ENCODE measurements at regions not wholly inside any gene's neighbourhood (a gene's known extent, or its start where the extent isn't known, plus 50 kb on each side); places are given as distances from the start of the nearest gene placed in this dataset.

- Histone ChIP-seq H3K9me3 (ENCODE audit: severe bottlenecking) (no peaks in the 10 kb centered on the region), H3K4me1 (ENCODE audit: insufficient read depth, poor library complexity, severe bottlenecking) (no peaks in the 10 kb centered on the region), H3K4me3 (ENCODE audit: severe bottlenecking) (no peak overlapping the region), H3K27me3 (ENCODE audit: insufficient read depth, poor library complexity, severe bottlenecking) (no peaks in the 10 kb centered on the region), H3K36me3 (ENCODE audit: low read depth) (no peaks in the 10 kb centered on the region), H3K27ac (ENCODE audit: poor library complexity, severe bottlenecking) (no peak overlapping the region)
- DNase-seq (ENCODE audit: low spot score) (no peak), ATAC-seq (ENCODE audit: low read depth) (no peak)
- no peak for TF ChIP-seq CTCF (IDR thresholded peaks at IDR 0.05; ENCODE audit: poor library complexity, severe bottlenecking)
Measured at GRCh38 chr12:73445658-73446324, 1091.8 kb upstream of the ATXN7L3B start.

- no peak for TF ChIP-seq CTCF (IDR thresholded peaks at IDR 0.05; ENCODE audit: poor library complexity, severe bottlenecking)
- Histone ChIP-seq H3K4me3 (ENCODE audit: severe bottlenecking) (no peak overlapping the region), H3K27ac (ENCODE audit: poor library complexity, severe bottlenecking) (no peak overlapping the region), H3K27me3 (ENCODE audit: insufficient read depth, poor library complexity, severe bottlenecking) (no peaks in the 10 kb centered on the region), H3K36me3 (ENCODE audit: low read depth) (no peaks in the 10 kb centered on the region), H3K4me1 (ENCODE audit: insufficient read depth, poor library complexity, severe bottlenecking) (no peaks in the 10 kb centered on the region), H3K9me3 (ENCODE audit: severe bottlenecking) (no peaks in the 10 kb centered on the region)
- ATAC-seq (ENCODE audit: low read depth) (no peak), DNase-seq (ENCODE audit: low spot score) (no peak)
Measured at GRCh38 chr12:73452672-73453469, 1084.8 kb upstream of the ATXN7L3B start.

DNA sequence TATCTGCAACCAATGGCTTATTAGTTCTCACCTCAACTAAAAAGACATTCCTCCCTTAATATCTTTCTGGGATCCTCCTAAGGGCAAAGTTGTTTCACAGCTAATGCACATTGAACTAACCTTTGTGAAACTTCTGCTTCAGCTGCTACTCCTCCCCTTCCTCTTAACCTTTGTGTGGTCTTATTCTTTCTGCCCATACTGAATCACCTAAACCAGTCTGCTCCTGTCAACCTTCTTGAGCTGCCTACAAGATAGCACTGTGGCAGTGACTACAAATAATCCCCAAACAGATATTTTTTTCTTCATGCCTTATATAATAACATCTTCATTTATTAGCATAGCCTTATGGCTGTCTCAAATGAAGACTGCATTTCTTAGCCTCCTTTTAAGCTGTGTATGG, 1077.4 kb upstream of the ATXN7L3B start:
- Histone ChIP-seq H3K9me3 (ENCODE audit: severe bottlenecking) (no peaks in the 10 kb centered on the region), H3K27ac (ENCODE audit: poor library complexity, severe bottlenecking) (no peak overlapping the region), H3K36me3 (ENCODE audit: low read depth) (no peaks in the 10 kb centered on the region), H3K4me3 (ENCODE audit: severe bottlenecking) (no peak overlapping the region), H3K27me3 (ENCODE audit: insufficient read depth, poor library complexity, severe bottlenecking) (no peaks in the 10 kb centered on the region), H3K4me1 (ENCODE audit: insufficient read depth, poor library complexity, severe bottlenecking) (no peaks in the 10 kb centered on the region)
- no peak for DNase-seq (ENCODE audit: low spot score)
- TF ChIP-seq CTCF (IDR thresholded peaks at IDR 0.05; ENCODE audit: poor library complexity, severe bottlenecking), result no peak
- no peak for ATAC-seq (ENCODE audit: low read depth)

DNA sequence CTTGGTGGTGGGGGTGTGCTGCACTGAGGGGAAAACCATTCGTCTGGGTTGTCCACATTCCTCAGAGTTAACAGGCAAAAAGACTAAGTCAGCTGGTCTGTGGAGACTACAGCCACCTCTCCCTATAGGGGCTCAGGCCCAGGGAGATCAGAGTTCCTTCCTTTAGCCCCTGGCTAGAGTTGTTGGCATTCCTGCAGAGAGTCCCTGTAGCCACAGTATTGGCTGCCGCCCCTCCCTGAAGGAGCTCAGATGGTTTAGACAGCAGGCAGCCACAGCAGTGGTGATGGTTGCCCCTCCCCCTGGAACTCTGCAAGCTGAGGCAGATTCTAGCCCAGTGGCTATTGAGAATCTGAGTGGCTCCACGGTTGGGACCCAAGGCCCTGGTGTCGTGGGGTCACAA, 1072.5 kb upstream of the ATXN7L3B start:
- ATAC-seq (ENCODE audit: low read depth), result no peak

More for the DNA sequence above, 1072.5 kb upstream of the ATXN7L3B start:
- no peaks in the 10 kb centered on the region for H3K4me1 ChIP-seq (ENCODE audit: insufficient read depth, poor library complexity, severe bottlenecking)
- no peak overlapping the region for H3K27ac ChIP-seq (ENCODE audit: poor library complexity, severe bottlenecking)
- H3K27me3 ChIP-seq (ENCODE audit: insufficient read depth, poor library complexity, severe bottlenecking), result no peaks in the 10 kb centered on the region
- TF ChIP-seq CTCF (IDR thresholded peaks at IDR 0.05; ENCODE audit: poor library complexity, severe bottlenecking), result no peak
- H3K36me3 ChIP-seq (ENCODE audit: low read depth), result no peaks in the 10 kb centered on the region
- H3K9me3 ChIP-seq (ENCODE audit: severe bottlenecking), result no peaks in the 10 kb centered on the region
- no peak overlapping the region for H3K4me3 ChIP-seq (ENCODE audit: severe bottlenecking)
- DNase-seq (ENCODE audit: low spot score), result no peak

Data from RWPE2 (cell line).